Activated CD8-positive, alpha-beta T cell treated with anti-CD3 and anti-CD28 coated beads for 36 hours (primary cell): ENCODE measurements at regions not wholly inside any gene's neighbourhood (a gene's known extent, or its start where the extent isn't known, plus 50 kb on each side); places are given as distances from the start of the nearest gene placed in this dataset.
"Not testable (repeated sequence)": the region's sequence is repeated elsewhere in the genome, so short reads cannot be mapped to it uniquely, and the experiment has no call there.

Experiments
- ATAC-seq: fragments of 200-7000 bp; cut with Tn5 transposase; one replicate; pipeline ENCODE4 v1.10.0; 2021; ENCODE audit warnings: mild to moderate bottlenecking, moderate library complexity
- CTCF ChIA-PET: fragments of 350-600 bp; sonication (Branson Sonifier 250); formaldehyde crosslinking; loops from one replicate; lab custom pipeline; 2021; ENCODE audit warnings: antibody characterized with exemption; lab: Charles Lee
- POLR2A ChIA-PET: fragments of 350-600 bp; sonication (Branson Sonifier 250); formaldehyde crosslinking; loops from one replicate; lab custom pipeline; 2021; ENCODE audit warnings: antibody characterized with exemption; lab: Charles Lee
- DNase-seq: peaks from one replicate; pipeline ENCODE4 v3.0.0-alpha.2; 2020
- H3K27ac Mint-ChIP-seq: one replicate; pipeline ENCODE4 v1.8.0; 2021; ENCODE audit warnings: mild to moderate bottlenecking, mixed read lengths
- H3K27me3 Mint-ChIP-seq: one replicate; pipeline ENCODE4 v1.8.0; 2021; ENCODE audit warnings: mixed read lengths
- H3K36me3 Mint-ChIP-seq: one replicate; pipeline ENCODE4 v1.8.0; 2021; ENCODE audit warnings: low read depth, mixed read lengths
- H3K4me1 Mint-ChIP-seq: one replicate; pipeline ENCODE4 v1.8.0; 2021; ENCODE audit warnings: low read depth, mixed read lengths
- H3K4me3 Mint-ChIP-seq: one replicate; pipeline ENCODE4 v1.8.0; 2021; ENCODE audit warnings: mild to moderate bottlenecking, moderate library complexity, mixed read lengths
- H3K9me3 Mint-ChIP-seq: one replicate; pipeline ENCODE4 v1.8.0; 2021; ENCODE audit warnings: mixed read lengths
- intact Hi-C: fragments of 100-400 bp; cut with micrococcal nuclease; formaldehyde crosslinking; loops from one replicate; pipeline ENCODE4 v1.10.0; 2022
- TF ChIP-seq, protein P1 (sequence below): fragments of 200-600 bp; IDR thresholded peaks from one replicate; pipeline ENCODE4 v1.8.0; 2022; ENCODE audit warnings: antibody characterized with exemption, mild to moderate bottlenecking

DNA sequence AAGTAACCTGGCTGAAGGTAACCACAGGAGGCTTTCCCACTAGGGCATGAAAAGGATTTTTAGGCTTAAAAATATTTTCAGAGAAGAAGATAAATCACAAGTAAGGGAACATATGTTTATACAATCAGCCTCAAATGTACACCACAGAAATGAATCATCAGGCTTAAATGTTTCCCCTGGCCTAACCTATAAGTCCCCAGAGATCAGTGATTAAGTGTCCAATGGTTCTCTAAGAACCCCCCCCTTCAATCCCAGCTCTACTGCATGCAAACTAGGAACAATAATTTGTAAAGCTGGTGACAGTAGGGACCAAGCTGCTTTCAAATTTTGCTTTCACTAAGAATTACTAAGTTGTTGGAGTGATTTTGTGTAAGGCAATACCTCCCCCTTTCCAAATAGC is 431.6 kb upstream of the LMCD1 start:
- POLR2A ChIA-PET, result no interaction called here
- CTCF ChIA-PET, result no interaction called here

DNA sequence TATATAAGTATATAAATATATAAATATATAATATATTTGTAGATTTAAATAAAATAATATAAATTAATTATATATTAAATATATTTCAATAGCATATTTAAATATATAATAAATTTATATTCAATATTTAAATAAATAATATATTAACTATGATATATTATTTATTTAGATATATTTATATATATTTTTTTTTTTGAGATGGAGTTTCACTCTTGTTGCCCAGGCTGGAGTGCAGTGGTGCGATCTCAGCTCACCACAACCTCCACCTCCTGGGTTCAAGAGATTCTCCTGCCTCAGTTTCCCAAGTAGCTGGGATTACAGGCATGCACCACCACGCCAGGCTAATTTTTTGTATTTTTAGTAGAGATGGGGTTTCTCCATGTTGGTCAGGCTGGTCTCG is 426.9 kb upstream of the LMCD1 start:
- H3K9me3 Mint-ChIP-seq, CTCF ChIA-PET, ATAC-seq, intact Hi-C loops, H3K27ac Mint-ChIP-seq, DNase-seq, POLR2A ChIA-PET, H3K4me3 Mint-ChIP-seq, H3K27me3 Mint-ChIP-seq, H3K4me1 Mint-ChIP-seq, H3K36me3 Mint-ChIP-seq: not testable (repeated sequence)

More for the DNA sequence above, 431.6 kb upstream of the LMCD1 start:
- Mint-ChIP-seq H3K4me1 (no peaks in the 10 kb centered on the region), H3K27ac (no peak overlapping the region), H3K27me3 (peaks cover 1% of the 10 kb centered on the region), H3K4me3 (no peak overlapping the region), H3K36me3 (no peaks in the 10 kb centered on the region), H3K9me3 (no peaks in the 10 kb centered on the region)
- ATAC-seq (no peak), DNase-seq (no peak)
- TF ChIP-seq, protein P1, sequence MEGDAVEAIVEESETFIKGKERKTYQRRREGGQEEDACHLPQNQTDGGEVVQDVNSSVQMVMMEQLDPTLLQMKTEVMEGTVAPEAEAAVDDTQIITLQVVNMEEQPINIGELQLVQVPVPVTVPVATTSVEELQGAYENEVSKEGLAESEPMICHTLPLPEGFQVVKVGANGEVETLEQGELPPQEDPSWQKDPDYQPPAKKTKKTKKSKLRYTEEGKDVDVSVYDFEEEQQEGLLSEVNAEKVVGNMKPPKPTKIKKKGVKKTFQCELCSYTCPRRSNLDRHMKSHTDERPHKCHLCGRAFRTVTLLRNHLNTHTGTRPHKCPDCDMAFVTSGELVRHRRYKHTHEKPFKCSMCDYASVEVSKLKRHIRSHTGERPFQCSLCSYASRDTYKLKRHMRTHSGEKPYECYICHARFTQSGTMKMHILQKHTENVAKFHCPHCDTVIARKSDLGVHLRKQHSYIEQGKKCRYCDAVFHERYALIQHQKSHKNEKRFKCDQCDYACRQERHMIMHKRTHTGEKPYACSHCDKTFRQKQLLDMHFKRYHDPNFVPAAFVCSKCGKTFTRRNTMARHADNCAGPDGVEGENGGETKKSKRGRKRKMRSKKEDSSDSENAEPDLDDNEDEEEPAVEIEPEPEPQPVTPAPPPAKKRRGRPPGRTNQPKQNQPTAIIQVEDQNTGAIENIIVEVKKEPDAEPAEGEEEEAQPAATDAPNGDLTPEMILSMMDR, result no peak
- intact Hi-C loops, result no loop called here

DNA sequence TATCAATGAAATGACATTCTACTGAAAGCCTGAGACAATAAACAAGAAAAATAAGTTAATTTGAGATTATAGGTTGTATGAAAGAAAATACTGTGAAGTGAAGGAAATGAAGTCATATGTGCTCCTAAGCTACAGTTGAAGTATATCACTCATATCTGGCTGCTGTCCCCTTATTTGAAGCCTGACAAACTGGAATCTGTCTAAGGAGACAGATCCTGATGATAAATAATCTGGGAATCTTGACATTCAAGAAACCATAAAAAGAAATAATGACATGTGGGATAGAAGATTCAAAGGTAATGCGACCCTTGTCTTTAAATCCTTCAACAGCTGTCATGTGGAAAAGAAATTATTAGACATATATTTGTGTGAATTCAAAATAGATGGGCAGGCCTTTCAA is 424.5 kb upstream of the LMCD1 start:
- no peaks in the 10 kb centered on the region for H3K27me3 Mint-ChIP-seq
- H3K4me3 Mint-ChIP-seq, result no peak overlapping the region
- DNase-seq (no peak), ATAC-seq (no peak)
- H3K4me1 Mint-ChIP-seq, result no peaks in the 10 kb centered on the region
- ChIA-PET CTCF (no interaction called here), POLR2A (no interaction called here)
- no peaks in the 10 kb centered on the region for H3K36me3 Mint-ChIP-seq
- TF ChIP-seq, protein P1, result no peak
- no peaks in the 10 kb centered on the region for H3K9me3 Mint-ChIP-seq
- no peak overlapping the region for H3K27ac Mint-ChIP-seq
- intact Hi-C loops, result no loop called here

DNA sequence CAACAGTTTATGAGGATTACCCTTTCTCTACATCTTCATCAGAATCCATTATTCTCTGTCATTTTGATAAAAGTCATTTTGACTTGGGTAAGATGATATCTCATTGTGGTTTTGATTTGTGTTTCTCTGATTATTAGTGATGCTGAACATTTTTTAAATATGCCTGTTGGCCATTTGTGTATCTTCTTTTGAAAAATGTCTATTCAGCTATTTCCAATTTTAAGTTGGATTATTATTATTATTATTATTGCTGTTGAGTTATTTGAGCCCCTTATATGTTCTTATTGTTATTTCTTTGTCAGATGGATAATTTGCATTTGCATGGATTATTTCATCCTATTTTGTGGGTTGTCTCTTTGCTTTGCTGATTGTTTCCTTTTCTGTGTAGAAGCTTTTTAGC is 421.2 kb upstream of the LMCD1 start:
- Mint-ChIP-seq H3K27me3 (peaks cover 1% of the 10 kb centered on the region), H3K27ac (no peak overlapping the region), H3K9me3 (no peaks in the 10 kb centered on the region), H3K4me3 (no peak overlapping the region), H3K36me3 (no peaks in the 10 kb centered on the region), H3K4me1 (no peaks in the 10 kb centered on the region)
- DNase-seq (no peak), ATAC-seq (no peak)
- ChIA-PET POLR2A (no interaction called here), CTCF (no interaction called here)
- TF ChIP-seq, protein P1, result no peak
- intact Hi-C loops, result no loop called here

DNA sequence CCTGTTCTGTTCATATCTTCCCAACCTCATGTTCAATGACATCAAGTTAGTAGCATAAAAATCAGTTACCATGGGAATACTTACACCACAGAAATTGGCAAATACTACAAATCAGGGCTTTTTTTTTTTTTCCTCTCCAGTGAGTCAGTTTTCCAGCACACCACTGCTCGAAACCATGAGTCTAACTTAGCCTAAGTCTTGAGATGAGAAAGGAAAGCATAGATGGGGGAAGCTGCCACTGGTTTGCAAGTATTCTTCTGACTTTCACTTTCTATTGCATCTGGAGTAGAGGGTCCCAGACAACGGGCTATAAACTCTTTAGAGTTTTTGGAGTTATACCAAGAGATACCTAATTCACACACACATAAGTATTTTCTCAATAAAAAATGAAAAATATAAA is 416.1 kb upstream of the LMCD1 start:
- Mint-ChIP-seq H3K9me3 (no peaks in the 10 kb centered on the region), H3K4me1 (no peaks in the 10 kb centered on the region), H3K27ac (no peak overlapping the region), H3K4me3 (no peak overlapping the region), H3K27me3 (peaks cover 4% of the 10 kb centered on the region), H3K36me3 (no peaks in the 10 kb centered on the region)
- TF ChIP-seq, protein P1, result no peak
- DNase-seq, result no peak
- intact Hi-C loops, result no loop called here
- CTCF ChIA-PET, result interaction anchor here (1.3 kb wide), 1 partner anchor 9 kb away, joined by 4 read pairs; no protein-coding TSS in a partner anchor
- ATAC-seq, result no peak
- POLR2A ChIA-PET, result no interaction called here

DNA sequence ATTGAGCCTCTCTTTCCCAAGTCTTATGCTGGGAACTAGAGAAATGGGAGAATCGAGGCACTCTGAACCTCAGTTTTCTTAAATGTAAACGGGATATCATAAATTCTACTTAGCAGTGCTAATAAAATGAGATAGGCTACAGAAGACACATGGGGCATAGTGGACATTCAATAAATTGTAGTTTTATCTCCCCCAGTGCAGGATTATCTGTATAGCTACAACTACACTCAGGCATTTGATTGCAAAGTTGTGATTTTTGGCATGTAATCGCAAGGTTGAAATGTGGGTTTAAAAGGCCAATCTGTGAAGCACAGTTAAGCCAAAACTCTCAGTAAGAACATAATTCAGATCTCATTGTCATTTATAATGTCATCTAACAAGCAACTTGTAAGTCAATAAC is 413.7 kb upstream of the LMCD1 start:
- Mint-ChIP-seq H3K36me3 (no peaks in the 10 kb centered on the region), H3K27ac (no peak overlapping the region), H3K27me3 (peaks cover 4% of the 10 kb centered on the region), H3K4me1 (no peaks in the 10 kb centered on the region), H3K9me3 (no peaks in the 10 kb centered on the region), H3K4me3 (no peak overlapping the region)
- CTCF ChIA-PET, result no interaction called here
- POLR2A ChIA-PET, result no interaction called here
- ATAC-seq (no peak), DNase-seq (no peak)
- intact Hi-C loops, result no loop called here
- TF ChIP-seq, protein P1, result no peak
